Hepatocyte (in vitro differentiated cells): ENCODE measurements at regions not wholly inside any gene's neighbourhood (a gene's known extent, or its start where the extent isn't known, plus 50 kb on each side); places are given as distances from the start of the nearest gene placed in this dataset.

Source experiments
- DNase-seq: peaks from one replicate; pipeline ENCODE4 v3.0.0-alpha.2; 2016; ENCODE audit warnings: low spot score
- H2AFZ ChIP-seq: fragments of 200-600 bp; sonication (generic); 2 replicates; pipeline ENCODE4 v1.6.0; 2016; ENCODE audit warnings: antibody characterized with exemption, mild to moderate bottlenecking
- H3K27ac ChIP-seq: fragments of 200-600 bp; sonication (generic); 2 replicates; pipeline ENCODE4 v1.5.1; 2016; ENCODE audit warnings: mild to moderate bottlenecking
- H3K27me3 ChIP-seq: fragments of 200-600 bp; sonication (generic); 2 replicates; pipeline ENCODE4 v1.6.1; 2016
- H3K36me3 ChIP-seq: fragments of 200-600 bp; sonication (generic); replicated peaks from 2 replicates; pipeline ENCODE4 v1.5.1; 2016; ENCODE audit warnings: low read depth; ENCODE audit not compliant: insufficient read depth
- H3K4me1 ChIP-seq: fragments of 200-600 bp; sonication (generic); 2 replicates; pipeline ENCODE4 v1.5.1; 2016; ENCODE audit warnings: mild to moderate bottlenecking, moderate library complexity; ENCODE audit not compliant: insufficient read depth
- H3K4me2 ChIP-seq: fragments of 200-600 bp; sonication (generic); 2 replicates; pipeline ENCODE4 v1.6.0; 2016
- H3K4me3 ChIP-seq: fragments of 200-600 bp; sonication (generic); 2 replicates; pipeline ENCODE4 v1.5.1; 2016; ENCODE audit warnings: mild to moderate bottlenecking
- H3K79me2 ChIP-seq: fragments of 200-600 bp; sonication (generic); 2 replicates; pipeline ENCODE4 v1.6.0; 2017; ENCODE audit warnings: mild to moderate bottlenecking
- H3K9me2 ChIP-seq: fragments of 200-600 bp; sonication (generic); replicated peaks from 2 replicates; pipeline ENCODE4 v1.6.0; 2017; ENCODE audit warnings: mild to moderate bottlenecking; ENCODE audit not compliant: insufficient read depth
- H3K9me3 ChIP-seq: fragments of 200-600 bp; sonication (generic); 2 replicates; pipeline ENCODE4 v1.5.1; 2016; ENCODE audit warnings: low read depth, mild to moderate bottlenecking
- H4K20me1 ChIP-seq: fragments of 200-600 bp; sonication (generic); 2 replicates; pipeline ENCODE4 v1.6.0; 2016; ENCODE audit warnings: mild to moderate bottlenecking; ENCODE audit not compliant: insufficient read depth, poor library complexity, severe bottlenecking
- EZH2 ChIP-seq: fragments of 200-600 bp; sonication (generic); IDR thresholded peaks from 2 replicates; pipeline ENCODE4 v1.6.1; 2016; ENCODE audit warnings: antibody characterized with exemption, mild to moderate bottlenecking, borderline replicate concordance
- EZH2phosphoT487 ChIP-seq: fragments of 200-600 bp; sonication (generic); IDR thresholded peaks from one replicate; pipeline ENCODE4 v1.6.1; 2018; ENCODE audit warnings: antibody characterized with exemption, mild to moderate bottlenecking, low read depth, moderate library complexity; ENCODE audit not compliant: unreplicated experiment, severe bottlenecking
- WGBS: methylation state at CpG from one replicate; pipeline ENCODE4 v1.1.6; 2016; ENCODE audit warnings: low lambda C conversion rate; ENCODE audit errors: missing lambda C conversion rate; 5-methylcytosine and 5-hydroxymethylcytosine counted together
- TF ChIP-seq, protein P1 (sequence below): fragments of 200-600 bp; sonication (generic); IDR thresholded peaks from 2 replicates; pipeline ENCODE4 v1.5.1; 2016; ENCODE audit warnings: antibody characterized with exemption, mild to moderate bottlenecking; ENCODE audit not compliant: poor library complexity

DNA sequence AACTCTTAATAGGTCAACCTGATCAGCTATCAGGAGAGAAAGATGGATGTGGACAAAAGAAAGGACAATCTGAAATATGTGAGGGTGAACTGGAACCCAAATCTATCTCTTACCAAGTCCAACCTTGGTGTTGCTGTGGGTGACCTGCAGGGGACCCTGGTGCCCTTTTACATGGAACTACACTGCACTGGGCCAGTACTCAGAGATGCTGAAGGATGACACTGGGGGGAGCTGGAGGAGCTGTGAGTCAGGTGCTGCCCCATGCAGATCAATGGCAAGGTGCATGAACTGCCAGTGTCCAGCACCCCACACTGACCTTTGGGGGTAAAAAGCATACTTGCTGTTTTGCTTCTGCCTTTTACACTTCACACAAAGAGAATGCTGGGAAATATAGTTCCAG is 55.6 kb upstream of the TBC1D5 start:
- Histone ChIP-seq H3K4me2 (no peak overlapping the region), H3K79me2 (no peaks in the 10 kb centered on the region), H3K9me2 (no peaks in the 10 kb centered on the region), H3K27me3 (no peaks in the 10 kb centered on the region), H3K27ac (no peak overlapping the region), H3K36me3 (no peaks in the 10 kb centered on the region), H4K20me1 (no peaks in the 10 kb centered on the region), H3K4me3 (no peak overlapping the region), H2AFZ (no peak overlapping the region), H3K4me1 (no peaks in the 10 kb centered on the region), H3K9me3 (no peaks in the 10 kb centered on the region)
- no peak for DNase-seq
- TF ChIP-seq EZH2 (no peak), EZH2phosphoT487 (no peak)
- TF ChIP-seq, protein P1, sequence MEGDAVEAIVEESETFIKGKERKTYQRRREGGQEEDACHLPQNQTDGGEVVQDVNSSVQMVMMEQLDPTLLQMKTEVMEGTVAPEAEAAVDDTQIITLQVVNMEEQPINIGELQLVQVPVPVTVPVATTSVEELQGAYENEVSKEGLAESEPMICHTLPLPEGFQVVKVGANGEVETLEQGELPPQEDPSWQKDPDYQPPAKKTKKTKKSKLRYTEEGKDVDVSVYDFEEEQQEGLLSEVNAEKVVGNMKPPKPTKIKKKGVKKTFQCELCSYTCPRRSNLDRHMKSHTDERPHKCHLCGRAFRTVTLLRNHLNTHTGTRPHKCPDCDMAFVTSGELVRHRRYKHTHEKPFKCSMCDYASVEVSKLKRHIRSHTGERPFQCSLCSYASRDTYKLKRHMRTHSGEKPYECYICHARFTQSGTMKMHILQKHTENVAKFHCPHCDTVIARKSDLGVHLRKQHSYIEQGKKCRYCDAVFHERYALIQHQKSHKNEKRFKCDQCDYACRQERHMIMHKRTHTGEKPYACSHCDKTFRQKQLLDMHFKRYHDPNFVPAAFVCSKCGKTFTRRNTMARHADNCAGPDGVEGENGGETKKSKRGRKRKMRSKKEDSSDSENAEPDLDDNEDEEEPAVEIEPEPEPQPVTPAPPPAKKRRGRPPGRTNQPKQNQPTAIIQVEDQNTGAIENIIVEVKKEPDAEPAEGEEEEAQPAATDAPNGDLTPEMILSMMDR, result no peak

DNA sequence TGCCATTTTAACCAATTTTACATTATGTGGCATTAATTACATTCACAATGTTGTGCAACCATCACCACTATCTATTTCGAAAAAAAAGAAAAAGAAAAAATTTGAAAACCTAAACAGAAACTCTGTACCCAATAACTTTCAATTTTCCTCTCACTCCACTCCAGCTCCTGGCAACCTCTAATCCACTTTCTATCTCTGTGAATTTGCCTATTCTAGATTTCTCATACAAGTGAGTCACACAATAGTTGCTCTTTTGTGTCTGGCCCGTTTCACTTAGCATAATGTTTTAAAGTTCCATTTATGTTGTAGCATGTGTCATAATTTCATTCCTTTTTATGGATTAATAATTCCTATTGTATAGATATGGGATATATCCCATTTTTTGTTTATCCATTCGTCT is 53.3 kb upstream of the TBC1D5 start:
- Histone ChIP-seq H3K4me3 (no peak overlapping the region), H3K27me3 (no peaks in the 10 kb centered on the region), H3K36me3 (no peaks in the 10 kb centered on the region), H2AFZ (no peak overlapping the region), H3K4me2 (no peak overlapping the region), H3K9me2 (no peaks in the 10 kb centered on the region), H3K9me3 (no peaks in the 10 kb centered on the region), H3K79me2 (no peaks in the 10 kb centered on the region), H3K4me1 (no peaks in the 10 kb centered on the region), H4K20me1 (no peaks in the 10 kb centered on the region), H3K27ac (no peak overlapping the region)
- no peak for TF ChIP-seq EZH2phosphoT487
- TF ChIP-seq, protein P1, result no peak
- no peak for TF ChIP-seq EZH2
- DNase-seq, result no peak
- WGBS, result 83% methylated on average over 3 of the region's 3 CpGs

DNA sequence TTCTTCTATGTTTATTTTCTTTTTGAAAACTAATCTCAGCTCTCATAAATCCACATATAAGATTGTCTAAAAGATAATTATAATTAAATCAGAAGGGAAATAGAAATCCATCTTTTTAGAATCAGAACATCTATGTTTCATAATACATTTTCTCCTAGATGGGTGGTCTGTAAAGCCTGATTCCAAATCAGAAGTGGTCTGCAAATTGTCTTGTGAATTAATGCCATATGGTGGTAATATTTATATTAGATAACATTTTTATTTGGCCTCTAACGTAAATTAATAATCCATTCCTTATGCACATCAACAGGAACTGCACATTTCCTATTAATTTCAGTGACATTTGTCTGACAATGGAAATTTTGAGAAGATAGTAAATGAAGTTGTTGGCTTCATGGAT is 52.8 kb upstream of the TBC1D5 start:
- no peaks in the 10 kb centered on the region for H3K9me3 ChIP-seq
- H3K27me3 ChIP-seq, result no peaks in the 10 kb centered on the region
- H2AFZ ChIP-seq, result no peak overlapping the region
- no peaks in the 10 kb centered on the region for H3K4me1 ChIP-seq
- TF ChIP-seq, protein P1, result no peak
- TF ChIP-seq EZH2phosphoT487 (no peak), EZH2 (no peak)
- no peaks in the 10 kb centered on the region for H3K36me3 ChIP-seq
- 58% methylated on average over 1 of the region's 1 CpG for WGBS
- DNase-seq, result no peak
- H3K27ac ChIP-seq, result no peak overlapping the region
- no peak overlapping the region for H3K4me3 ChIP-seq
- no peaks in the 10 kb centered on the region for H4K20me1 ChIP-seq
- no peaks in the 10 kb centered on the region for H3K9me2 ChIP-seq
- H3K4me2 ChIP-seq, result no peak overlapping the region
- no peaks in the 10 kb centered on the region for H3K79me2 ChIP-seq

DNA sequence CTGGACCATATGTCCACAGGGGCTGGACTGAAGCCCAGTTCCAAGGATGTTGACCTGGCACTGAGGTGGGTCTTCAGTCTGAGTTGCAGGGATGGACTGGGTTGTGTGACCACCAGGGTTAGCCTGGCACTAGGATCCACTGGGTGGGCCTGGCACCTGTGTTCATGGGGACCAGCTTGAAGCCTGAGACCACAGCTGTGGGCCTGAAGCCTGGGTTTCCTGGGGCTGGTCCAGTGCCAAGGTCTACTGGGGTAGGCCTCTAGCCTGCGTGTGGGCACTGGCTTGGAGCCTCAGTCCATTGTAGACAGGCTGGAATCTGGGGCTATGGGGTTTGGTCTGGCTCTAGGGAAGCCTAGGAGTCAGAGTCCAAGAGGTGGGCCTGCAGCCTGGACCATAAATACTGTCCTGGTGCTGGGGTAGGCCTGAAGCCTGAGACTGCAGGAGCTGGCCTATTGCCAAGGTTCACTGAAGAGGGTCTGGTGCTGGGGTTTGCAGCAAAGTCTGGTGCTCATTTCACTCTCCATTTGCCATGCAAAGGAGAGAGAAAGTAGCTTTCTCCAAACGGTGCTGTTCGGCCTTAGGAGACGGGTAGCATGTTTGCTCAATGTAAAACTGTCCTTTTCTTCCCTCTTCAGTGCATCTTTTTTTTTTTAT is 51.2 kb upstream of the TBC1D5 start:
- Histone ChIP-seq H2AFZ (no peak overlapping the region), H3K4me1 (no peaks in the 10 kb centered on the region), H3K79me2 (no peaks in the 10 kb centered on the region), H3K9me3 (no peaks in the 10 kb centered on the region), H3K4me2 (no peak overlapping the region), H3K9me2 (no peaks in the 10 kb centered on the region), H3K27me3 (no peaks in the 10 kb centered on the region), H3K36me3 (no peaks in the 10 kb centered on the region), H4K20me1 (no peaks in the 10 kb centered on the region), H3K4me3 (no peak overlapping the region), H3K27ac (no peak overlapping the region)
- no peak for DNase-seq
- WGBS, result 99% methylated on average over 4 of the region's 4 CpGs
- TF ChIP-seq, protein P1, result no peak
- no peak for TF ChIP-seq EZH2phosphoT487
- TF ChIP-seq EZH2, result no peak
